OCI-LY1 (cell line): ENCODE measurements at regions not wholly inside any gene's neighbourhood (a gene's known extent, or its start where the extent isn't known, plus 50 kb on each side); places are given as distances from the start of the nearest gene placed in this dataset.

Experiments used
- EZH2 ChIP-seq: fragments of 200-600 bp; sonication (generic), shearing (Covaris generic); IDR thresholded peaks from 2 replicates; pipeline ENCODE4 v1.8.0; 2017; ENCODE audit warnings: borderline replicate concordance, mixed run types, mild to moderate bottlenecking, antibody characterized with exemption, low read length, moderate library complexity, mixed read lengths
- TF ChIP-seq, protein P1 (sequence below): fragments of 200-600 bp; sonication (generic), shearing (Covaris generic); IDR thresholded peaks from 2 replicates; pipeline ENCODE4 v1.5.1; 2017; ENCODE audit warnings: mild to moderate bottlenecking, antibody characterized with exemption, low read length, moderate library complexity, mixed read lengths

GRCh38 chr6:137391061-137391814, 103.0 kb downstream of the OLIG3 start:
- TF ChIP-seq, protein P1, sequence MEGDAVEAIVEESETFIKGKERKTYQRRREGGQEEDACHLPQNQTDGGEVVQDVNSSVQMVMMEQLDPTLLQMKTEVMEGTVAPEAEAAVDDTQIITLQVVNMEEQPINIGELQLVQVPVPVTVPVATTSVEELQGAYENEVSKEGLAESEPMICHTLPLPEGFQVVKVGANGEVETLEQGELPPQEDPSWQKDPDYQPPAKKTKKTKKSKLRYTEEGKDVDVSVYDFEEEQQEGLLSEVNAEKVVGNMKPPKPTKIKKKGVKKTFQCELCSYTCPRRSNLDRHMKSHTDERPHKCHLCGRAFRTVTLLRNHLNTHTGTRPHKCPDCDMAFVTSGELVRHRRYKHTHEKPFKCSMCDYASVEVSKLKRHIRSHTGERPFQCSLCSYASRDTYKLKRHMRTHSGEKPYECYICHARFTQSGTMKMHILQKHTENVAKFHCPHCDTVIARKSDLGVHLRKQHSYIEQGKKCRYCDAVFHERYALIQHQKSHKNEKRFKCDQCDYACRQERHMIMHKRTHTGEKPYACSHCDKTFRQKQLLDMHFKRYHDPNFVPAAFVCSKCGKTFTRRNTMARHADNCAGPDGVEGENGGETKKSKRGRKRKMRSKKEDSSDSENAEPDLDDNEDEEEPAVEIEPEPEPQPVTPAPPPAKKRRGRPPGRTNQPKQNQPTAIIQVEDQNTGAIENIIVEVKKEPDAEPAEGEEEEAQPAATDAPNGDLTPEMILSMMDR: no peak
- no peak for TF ChIP-seq EZH2
